Stimulated activated CD8-positive, alpha-beta memory T cell treated with anti-CD3 and anti-CD28 coated beads, Interleukin-12 subunit alpha, Interleukin-12 subunit beta, amount 100 ng/mL, for 24 hours (primary cell): ENCODE measurements at regions not wholly inside any gene's neighbourhood (a gene's known extent, or its start where the extent isn't known, plus 50 kb on each side); places are given as distances from the start of the nearest gene placed in this dataset.

Experiments
- DNase-seq: peaks from one replicate; pipeline ENCODE4 v3.0.0-alpha.2; 2020; ENCODE audit errors: extremely low read depth

DNA sequence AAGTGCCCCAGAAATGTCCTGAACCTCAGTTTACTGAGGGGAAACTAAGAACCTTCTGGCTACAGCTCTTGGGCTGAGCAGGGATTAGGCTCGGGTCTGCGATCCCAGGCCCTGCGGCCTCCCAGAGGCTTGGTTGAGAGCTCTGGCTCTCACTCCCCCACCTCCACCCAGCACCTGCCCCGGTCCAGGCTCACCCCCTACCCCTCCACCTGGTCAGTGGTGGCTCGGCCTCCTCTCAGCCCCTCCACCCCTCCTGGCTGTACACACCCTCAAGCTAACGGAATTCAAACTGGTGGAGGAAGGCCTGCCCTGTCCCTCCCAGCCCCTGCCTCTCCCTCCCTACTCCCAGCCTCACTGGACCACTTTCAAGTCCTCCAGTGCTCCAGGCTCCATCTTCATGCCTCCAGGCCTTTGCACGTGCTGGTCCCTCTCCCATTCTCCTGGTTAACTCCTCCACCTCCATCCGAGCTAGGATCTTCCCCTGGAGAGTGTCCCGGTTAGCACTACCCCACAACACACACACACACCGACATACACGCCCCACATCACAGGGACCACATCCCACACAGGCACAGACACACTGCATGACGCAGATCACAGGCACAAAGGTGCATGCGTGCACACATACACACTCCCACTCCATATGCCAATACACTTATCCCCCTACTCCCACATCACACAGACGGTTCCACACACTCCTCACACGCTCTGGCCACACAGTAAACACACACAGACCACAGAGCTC is 130.9 kb downstream of the C9orf50 start:
- no peak for DNase-seq

DNA sequence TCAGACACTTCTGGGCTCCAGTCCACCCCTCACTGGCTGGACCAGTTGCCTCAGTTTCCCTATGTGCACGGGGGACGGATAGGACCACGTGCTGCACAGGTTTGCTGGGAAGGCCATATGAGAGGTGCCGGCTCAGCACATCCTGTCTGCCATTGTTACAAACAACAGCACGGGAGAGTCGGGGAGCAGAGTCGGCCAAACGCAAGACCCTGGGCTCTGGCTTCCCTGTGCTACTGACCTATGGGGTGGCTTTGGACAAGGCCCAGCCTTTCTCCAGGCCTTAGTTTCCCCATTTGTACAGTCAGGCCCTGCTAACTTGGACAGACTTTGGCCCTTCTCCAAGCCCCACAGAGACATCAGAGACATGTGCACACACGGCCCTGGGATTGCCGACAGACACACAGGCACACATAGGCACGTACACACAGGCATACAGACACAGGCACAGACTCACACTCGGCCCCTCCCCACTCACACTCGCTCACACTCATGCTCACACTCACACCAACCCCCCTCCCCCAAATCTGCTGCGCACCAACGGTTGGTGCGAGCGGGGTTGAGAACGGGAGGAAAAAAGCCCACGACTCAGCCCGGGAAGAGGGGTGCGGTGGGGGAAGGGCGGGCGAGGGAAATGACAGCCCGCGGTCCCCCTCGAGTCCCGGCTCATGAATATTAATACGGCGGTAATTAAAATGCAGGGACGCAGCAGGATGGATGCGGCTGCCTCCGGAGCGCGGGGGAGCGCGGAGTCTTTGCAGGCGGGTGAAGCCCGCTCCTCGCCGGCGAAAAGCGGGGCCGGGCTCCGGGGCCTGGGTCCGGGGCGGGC is 133.0 kb downstream of the C9orf50 start:
- no peak for DNase-seq

DNA sequence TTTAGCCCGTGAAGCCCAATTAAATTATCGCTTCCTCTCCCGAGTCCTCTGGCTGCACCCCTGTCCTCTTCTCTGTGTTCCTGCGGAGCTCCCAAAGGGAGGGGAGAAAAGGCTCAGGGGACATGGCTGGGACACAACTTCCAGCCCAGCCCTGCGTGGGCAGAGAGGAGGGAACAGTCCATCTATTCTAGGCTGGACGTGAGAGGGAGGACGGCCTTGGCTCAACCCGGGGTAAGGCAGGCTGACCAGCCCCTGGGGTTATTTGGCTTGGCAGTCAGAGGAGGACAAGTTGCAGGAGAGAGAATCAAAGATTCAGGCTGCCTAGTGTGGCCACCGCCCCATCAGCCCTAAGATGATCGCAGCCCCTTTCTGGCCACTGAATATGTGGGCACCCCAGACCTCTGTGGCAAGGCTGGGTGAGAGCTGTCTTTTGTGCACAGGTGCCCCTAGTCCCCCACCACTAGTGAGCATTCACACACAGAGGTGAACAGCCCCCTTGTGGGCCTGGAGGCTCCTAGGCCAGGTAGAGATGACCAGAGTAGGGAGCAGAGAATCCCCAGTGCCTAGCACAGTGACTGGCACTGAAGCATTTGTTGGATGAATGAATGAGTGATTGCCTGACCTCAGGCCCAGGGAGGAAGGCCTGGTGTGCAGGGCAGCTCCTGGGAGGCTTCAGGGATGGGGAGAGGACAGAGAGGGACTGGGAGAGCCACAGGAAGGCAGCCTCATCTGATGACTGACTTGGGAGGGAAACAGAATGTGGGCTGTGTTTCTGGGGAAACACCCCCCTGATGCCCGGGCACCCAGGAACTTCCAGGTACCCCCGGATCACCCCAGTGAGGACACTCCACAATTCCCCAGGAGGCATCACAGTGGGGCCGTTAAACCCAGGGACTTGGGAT is 133.9 kb downstream of the C9orf50 start:
- no peak for DNase-seq

GRCh38 chr9:129485145-129485774 is 135.6 kb downstream of the C9orf50 start:
- DNase-seq, result no peak

- no peak for DNase-seq
Measured at GRCh38 chr9:129484352-129485000, 136.4 kb downstream of the C9orf50 start.

- no peak for DNase-seq
Measured at GRCh38 chr9:129483415-129484351, 137.2 kb downstream of the C9orf50 start.

DNA sequence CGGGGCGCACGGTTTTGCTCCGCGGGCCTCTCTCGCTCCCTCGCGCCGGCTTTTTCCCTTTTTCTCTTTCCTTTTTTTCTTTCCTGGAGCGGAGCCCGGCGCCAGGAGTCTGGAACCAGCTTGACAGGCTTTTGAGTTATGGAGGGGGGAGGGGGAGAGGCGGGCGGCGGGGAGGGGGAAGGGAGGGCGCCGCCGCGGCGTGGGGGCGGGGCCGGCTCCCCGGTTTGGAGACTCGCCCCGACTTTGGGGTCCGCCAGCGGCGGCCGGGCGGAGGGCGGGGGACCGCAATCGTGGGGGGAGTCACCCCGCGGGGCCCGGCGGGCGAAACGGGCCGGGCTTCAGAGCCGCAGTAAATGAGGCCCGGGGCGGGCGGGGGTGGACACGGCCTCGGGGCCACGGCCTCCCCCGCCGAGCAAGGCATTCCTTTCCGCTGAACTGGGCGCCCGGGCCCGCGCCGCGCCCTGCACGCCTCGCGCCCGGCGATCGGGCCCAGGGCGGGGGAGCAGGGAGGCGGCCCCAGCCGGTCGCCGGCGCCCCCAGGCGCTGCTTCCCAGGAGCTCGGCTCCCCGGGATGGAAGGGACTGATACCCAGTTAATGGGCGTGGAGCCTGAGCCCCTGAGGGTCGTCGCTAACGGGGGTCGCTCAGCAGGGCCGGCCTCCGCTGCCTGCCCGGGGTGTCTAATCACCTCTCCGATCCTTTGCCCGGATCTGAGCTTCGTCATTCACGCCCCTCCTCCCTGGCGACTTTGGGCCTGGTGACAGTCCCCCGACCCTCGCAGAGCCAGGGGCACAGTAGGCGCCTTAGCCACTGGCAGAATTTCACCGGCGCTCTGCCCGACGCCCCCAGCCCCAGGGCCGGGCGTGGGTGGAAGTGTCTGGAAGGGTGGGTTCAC is 138.1 kb downstream of the C9orf50 start:
- DNase-seq, result no peak

- DNase-seq, result no peak
Measured at GRCh38 chr9:129481810-129482511, 138.9 kb downstream of the C9orf50 start.

- DNase-seq, result no peak
Measured at GRCh38 chr9:129481424-129481809, 139.5 kb downstream of the C9orf50 start.

DNA sequence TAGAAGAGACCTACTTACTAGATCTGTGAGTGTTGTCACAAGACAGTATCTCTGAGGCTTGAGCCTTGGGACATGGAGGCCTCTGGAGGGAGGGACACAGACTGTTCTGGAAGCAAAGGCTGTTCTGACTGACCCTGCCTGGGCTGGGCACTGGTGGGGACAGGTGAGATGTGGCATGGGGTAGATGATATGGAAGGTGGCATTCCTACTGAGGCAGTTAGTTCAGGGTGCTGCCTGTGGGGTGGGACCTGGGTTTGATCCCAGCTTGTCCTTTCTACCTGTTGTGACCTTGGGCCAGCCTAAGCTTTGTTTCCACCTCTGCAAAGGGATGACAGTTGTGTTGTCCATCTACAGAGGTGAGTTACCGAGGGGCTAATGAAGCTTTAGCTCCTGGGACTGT is 140.2 kb downstream of the C9orf50 start:
- DNase-seq, result no peak

GRCh38 chr9:129480227-129480626 is 140.7 kb downstream of the C9orf50 start:
- DNase-seq, result no peak

- no peak for DNase-seq
Measured at GRCh38 chr9:129479631-129480011, 141.3 kb downstream of the C9orf50 start.

DNA sequence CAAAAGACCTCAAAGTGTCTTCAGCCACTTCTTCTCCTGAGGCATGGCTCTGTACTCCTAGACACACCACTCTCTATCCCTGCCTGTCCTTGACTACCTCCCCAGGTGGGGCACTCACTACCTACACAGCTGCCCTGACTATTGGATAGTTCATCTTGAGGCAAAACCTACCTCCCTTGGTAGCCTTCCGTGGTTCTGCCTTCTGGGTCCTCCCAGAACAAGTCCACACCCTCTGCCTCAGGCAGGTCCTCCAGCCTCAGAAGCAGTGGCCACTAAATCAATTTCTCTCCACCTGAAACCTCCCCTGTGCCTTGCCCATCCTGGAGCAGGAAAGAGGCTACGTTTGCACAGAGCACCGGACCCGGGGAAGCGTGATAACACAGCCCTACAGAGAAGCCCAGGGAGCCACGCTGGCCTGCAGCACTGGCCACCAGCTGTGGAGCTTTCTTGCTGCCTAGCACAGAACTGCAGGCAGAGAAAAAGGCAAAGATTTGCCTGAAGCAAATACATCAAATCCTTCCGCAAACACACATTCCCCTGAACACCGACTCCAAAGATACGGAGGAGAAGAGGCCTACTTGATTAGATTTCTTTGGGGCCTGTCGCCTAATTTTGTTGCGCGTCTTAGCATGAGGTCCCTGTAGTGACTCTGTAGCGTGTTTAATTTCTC is 141.8 kb downstream of the C9orf50 start:
- DNase-seq, result no peak

DNA sequence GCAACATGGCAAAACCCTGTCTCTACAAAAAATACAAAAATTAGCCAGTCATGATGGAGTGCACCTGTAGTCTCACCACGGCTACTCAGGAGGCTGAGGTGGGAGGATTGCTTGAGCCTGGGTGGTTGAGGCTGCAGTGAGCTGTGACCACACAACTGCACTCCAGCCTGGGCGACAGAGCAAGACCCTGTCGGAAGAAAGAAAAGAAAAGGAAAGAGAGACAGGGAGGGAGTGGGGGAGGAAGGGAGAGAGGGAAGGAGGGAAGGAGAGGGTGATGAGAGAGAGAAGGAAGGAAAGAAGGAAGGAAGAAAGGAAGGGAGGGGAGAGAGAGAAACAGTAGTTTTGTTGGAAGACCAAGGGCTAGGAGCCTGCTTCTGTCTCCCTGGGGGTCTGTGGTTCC is 142.4 kb downstream of the C9orf50 start:
- no peak for DNase-seq

GRCh38 chr9:129476821-129477611 is 143.9 kb downstream of the C9orf50 start:
- DNase-seq, result no peak

- DNase-seq, result no peak
Measured at GRCh38 chr9:129474740-129475404, 146.0 kb downstream of the C9orf50 start.
